K562 (cell line): ENCODE measurements at regions not wholly inside any gene's neighbourhood (a gene's known extent, or its start where the extent isn't known, plus 50 kb on each side); places are given as distances from the start of the nearest gene placed in this dataset.

Source experiments
- ATAC-seq: fragments of 200-7000 bp; cut with Tn5 transposase; 3 replicates; pipeline ENCODE4 v1.9.1; 2020; ENCODE audit warnings: moderate library complexity
- BruUV-seq: library from RNA; stranded (reverse); fragments of 400-500 nt; replicated peaks from 2 replicates; lab custom pipeline; 2021; lab: Mats Ljungman, UMichigan
- CTCF ChIA-PET: fragments of 300-600 bp; formaldehyde crosslinking; extraction: SDS; loops from one replicate; lab custom pipeline; 2021; ENCODE audit warnings: low intra/inter-chr PET ratio; lab: Yijun Ruan, JAX
- POLR2A ChIA-PET: fragments of 300-600, 350-650 bp; sonication (Branson Sonifier 250); formaldehyde crosslinking; extraction: SDS; loops from one replicate; lab custom pipeline; 2021; ENCODE audit warnings: antibody characterized with exemption, inconsistent platforms; lab: Yijun Ruan, JAX
- DNase-seq, 4 experiments: peaks; one replicate each; pipeline versions ENCODE4 v3.0.0 to v3.0.0-alpha.2; 2011 to 2018; ENCODE audit warnings: low spot score in 3 of 4, mixed read lengths in 3 of 4; ENCODE audit errors: extremely low read depth in 1 of 4
- FAIRE-seq: peaks from 2 replicates; lab custom pipeline; 2011; peaks lifted over from hg19 to GRCh38; lab: Jason Lieb, UNC
- H2AFZ ChIP-seq: 2 replicates; pipeline ENCODE4 v1.6.0; 2011; ENCODE audit warnings: low read depth, low read length, control low read depth, inconsistent platforms
- H3K27ac ChIP-seq: fragments of 200-600 bp; 3 replicates; pipeline ENCODE4 v1.8.0; 2011; ENCODE audit warnings: low read depth, mild to moderate bottlenecking, control low read depth, inconsistent platforms, low read length, moderate library complexity, mixed read lengths; ENCODE audit errors: extremely low read depth
- H3K27me3 ChIP-seq, 2 experiments: fragments of 300-600 bp in 1 of 2; 2 replicates in 1 of 2; 3 replicates in 1 of 2; pipeline versions ENCODE4 v1.6.0 to v1.8.0; 2011; ENCODE audit warnings: inconsistent platforms in 2 of 2, low read length in 2 of 2, mild to moderate bottlenecking in 1 of 2, mixed read lengths in 1 of 2, moderate library complexity in 1 of 2; ENCODE audit not compliant: control insufficient read depth in 2 of 2, insufficient read depth in 2 of 2
- H3K36me3 ChIP-seq: fragments of 300-600 bp; 3 replicates; pipeline ENCODE4 v1.8.0; 2011; ENCODE audit warnings: mild to moderate bottlenecking, low read length, inconsistent platforms; ENCODE audit not compliant: control insufficient read depth, insufficient read depth
- H3K4me1 ChIP-seq, 2 experiments: fragments of 200-600 bp in 1 of 2; replicated peaks in 1 of 2; 2 replicates in 1 of 2; 3 replicates in 1 of 2; pipeline versions ENCODE4 v1.5.1 to v1.8.0; 2011; ENCODE audit warnings: inconsistent platforms in 2 of 2, low read length in 2 of 2, mild to moderate bottlenecking in 1 of 2, mixed read lengths in 1 of 2, moderate library complexity in 1 of 2; ENCODE audit not compliant: control insufficient read depth in 2 of 2, insufficient read depth in 2 of 2
- H3K4me2 ChIP-seq: 2 replicates; pipeline ENCODE4 v1.6.1; 2011; ENCODE audit warnings: low read length, control low read depth, inconsistent platforms, mixed read lengths; ENCODE audit not compliant: insufficient read depth
- H3K4me3 ChIP-seq: fragments of 200-600 bp; sonication (generic), shearing (Covaris generic); 2 replicates; pipeline ENCODE4 v1.5.1; 2016; ENCODE audit warnings: control low read depth, inconsistent platforms
- H3K79me2 ChIP-seq: fragments of 200-600 bp; 3 replicates; pipeline ENCODE4 v1.8.0; 2011; ENCODE audit warnings: low read length, inconsistent platforms; ENCODE audit not compliant: control insufficient read depth, insufficient read depth
- H3K9ac ChIP-seq, 2 experiments: 2 replicates each; pipeline versions ENCODE4 v1.6.0 to v1.6.1; 2011; ENCODE audit warnings: low read depth in 2 of 2, low read length in 2 of 2, control low read depth in 1 of 2, inconsistent platforms in 1 of 2, mild to moderate bottlenecking in 1 of 2, mixed read lengths in 1 of 2; ENCODE audit not compliant: insufficient read depth in 1 of 2
- H3K9me1 ChIP-seq: one replicate; pipeline ENCODE4 v1.6.0; 2011; ENCODE audit warnings: inconsistent platforms, mild to moderate bottlenecking, low read length, moderate library complexity; ENCODE audit not compliant: control insufficient read depth, insufficient read depth
- H3K9me3 ChIP-seq: replicated peaks from 2 replicates; pipeline ENCODE4 v1.5.1; 2011; ENCODE audit warnings: low read depth, low read length, inconsistent platforms; ENCODE audit not compliant: control insufficient read depth, insufficient read depth
- H4K20me1 ChIP-seq: replicated peaks from 2 replicates; pipeline ENCODE4 v1.6.1; 2011; ENCODE audit warnings: low read length, inconsistent platforms, mixed read lengths; ENCODE audit not compliant: control insufficient read depth, insufficient read depth
- CREBBP ChIP-seq: IDR thresholded peaks from one replicate; pipeline ENCODE4 v1.6.1; 2012; ENCODE audit warnings: low read depth, mild to moderate bottlenecking, control low read depth, inconsistent platforms, low read length
- MGA ChIP-seq: fragments of 450-650 bp; IDR thresholded peaks from 2 replicates; pipeline ENCODE4 v1.6.1; 2016; ENCODE audit warnings: mild to moderate bottlenecking, moderate library complexity
- NRF1 ChIP-seq, 2 experiments: fragments of 450-650 bp; IDR thresholded peaks in 1 of 2; conservative IDR thresholded peaks in 1 of 2; 2 replicates each; pipeline ENCODE4 v1.6.1; 2014; ENCODE audit warnings: mild to moderate bottlenecking in 2 of 2
- RBM15 ChIP-seq: fragments of 200-400 bp; formaldehyde crosslinking; IDR thresholded peaks from 2 replicates; pipeline ENCODE4 v1.6.1; 2018; ENCODE audit warnings: mild to moderate bottlenecking, low read length, moderate library complexity; ENCODE audit not compliant: insufficient read depth
- ZBTB8A ChIP-seq: fragments of 450-650 bp; IDR thresholded peaks from 2 replicates; pipeline ENCODE4 v1.6.1; 2018; ENCODE audit warnings: mild to moderate bottlenecking, moderate library complexity; ENCODE audit not compliant: partially characterized antibody
- WGBS: fragments of 100-300 bp; shearing (Covaris generic); methylation state at CpG from one replicate; pipeline ENCODE4 v1.1.6; 2016; ENCODE audit warnings: low coverage, mixed read lengths; ENCODE audit not compliant: insufficient coverage; ENCODE audit errors: missing lambda C conversion rate; 5-methylcytosine and 5-hydroxymethylcytosine counted together
- in situ Hi-C: fragments of 300-500 bp; cut with MboI; formaldehyde crosslinking; loops from 4 replicates; pipeline ENCODE4 v1.15.0; 2018; ENCODE audit warnings: inconsistent platforms, mixed read lengths
- intact Hi-C: fragments of 100-400 bp; cut with micrococcal nuclease; formaldehyde crosslinking; loops from 2 replicates; pipeline ENCODE4 v1.14.2; 2022

- 19% methylated on average over 9 of the region's 9 CpGs for WGBS
- in situ Hi-C loops (no loop called here), intact Hi-C loops (no loop called here)
- Histone ChIP-seq H3K4me3 (no peak overlapping the region), H3K9ac (no peak overlapping the region), H3K36me3 (no peaks in the 10 kb centered on the region), H3K4me2 (no peak overlapping the region), H3K27ac (no peak overlapping the region), H3K79me2 (no peaks in the 10 kb centered on the region), H3K9me1 (no peaks in the 10 kb centered on the region), H4K20me1 (no peaks in the 10 kb centered on the region), H3K4me1 (no peaks in the 10 kb centered on the region; a peak in 2 of 5 replicates), H3K27me3 (no peaks in the 10 kb centered on the region), H3K9me3 (no peaks in the 10 kb centered on the region), H2AFZ (no peak overlapping the region)
- no peak for FAIRE-seq
- TF ChIP-seq RBM15 (no peak), CREBBP (no peak), MGA (peak; percentile 18; the same call in 1 of the 2 replicates), ZBTB8A (no peak), NRF1 (conservative IDR thresholded peaks at IDR 0.05 in 1 of 2, IDR thresholded peaks at IDR 0.05 in 1 of 2) (no peak)
- ATAC-seq: no peak
- CTCF ChIA-PET: no interaction called here
- no TSS peak for BruUV-seq
- POLR2A ChIA-PET: interaction anchor here (1.4 kb wide), 1 partner anchor 15 kb away, joined by 5 read pairs; no protein-coding TSS in a partner anchor
- DNase-seq: no peak
Observed at GRCh38 chr3:71984843-71985613, 200.1 kb upstream of the PROK2 start.
